Umbilical cord (tissue), 1 donor: ENCODE measurements at regions not wholly inside any gene's neighbourhood (a gene's known extent, or its start where the extent isn't known, plus 50 kb on each side); places are given as distances from the start of the nearest gene placed in this dataset.

ENCODE experiments used
- DNase-seq: peaks from one replicate; pipeline ENCODE4 v3.0.0-alpha.2; 2015; ENCODE audit warnings: low spot score

- DNase-seq = no peak
Measured at GRCh38 chr9:85263288-85263687, 478.5 kb downstream of the AGTPBP1 start.

- peak; percentile 83 for DNase-seq
Measured at GRCh38 chr9:85262333-85262732, 479.4 kb downstream of the AGTPBP1 start.

GRCh38 chr9:85260275-85260845 is 481.4 kb downstream of the AGTPBP1 start:
- DNase-seq = peak; percentile 55

DNA sequence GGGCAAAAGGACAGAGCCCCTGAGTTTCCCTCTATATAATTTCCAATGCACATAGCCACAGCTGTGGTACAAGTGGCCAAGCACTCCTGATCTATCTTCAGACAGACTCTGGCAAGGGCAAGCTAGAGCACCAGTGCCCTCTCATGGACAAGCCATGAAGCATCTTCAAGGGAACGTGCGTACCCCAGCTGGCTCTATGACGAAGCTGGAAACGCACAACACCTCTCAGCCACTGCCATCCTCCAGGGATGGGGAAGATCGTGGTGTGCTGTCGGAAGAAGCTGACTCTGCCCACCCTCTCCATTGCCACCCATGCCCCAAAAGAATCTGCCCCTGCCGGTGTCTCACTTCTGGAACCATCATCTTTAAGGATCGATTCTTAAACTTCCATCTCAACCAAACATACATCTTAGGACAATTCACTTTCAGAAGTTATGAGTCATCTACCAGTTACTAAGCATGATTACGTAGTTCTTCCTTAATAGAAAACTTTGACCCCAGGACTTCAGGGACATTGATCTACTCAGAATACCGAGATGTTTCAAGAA is 482.9 kb downstream of the AGTPBP1 start:
- peak; percentile 63 for DNase-seq

GRCh38 chr9:85258236-85258635 is 483.5 kb downstream of the AGTPBP1 start:
- no peak for DNase-seq

DNA sequence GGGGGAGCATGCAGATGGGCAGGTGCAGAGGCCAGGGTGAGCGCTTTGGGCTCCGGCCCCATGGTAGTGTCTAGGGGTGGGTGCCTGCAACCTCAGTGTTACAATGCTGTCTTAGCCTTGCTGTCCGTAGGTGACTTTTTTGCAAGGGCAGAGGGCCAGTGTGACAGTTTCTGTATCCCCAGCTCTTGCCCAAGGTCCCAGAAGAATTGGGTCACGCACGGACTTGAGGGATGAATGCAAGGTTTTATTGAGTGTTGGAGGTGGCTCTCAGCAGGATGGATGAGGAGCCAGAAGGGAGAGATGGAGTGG is 492.5 kb downstream of the AGTPBP1 start:
- DNase-seq = no peak

GRCh38 chr9:85248514-85249312 is 493.0 kb downstream of the AGTPBP1 start:
- DNase-seq = peak; percentile 71

DNA sequence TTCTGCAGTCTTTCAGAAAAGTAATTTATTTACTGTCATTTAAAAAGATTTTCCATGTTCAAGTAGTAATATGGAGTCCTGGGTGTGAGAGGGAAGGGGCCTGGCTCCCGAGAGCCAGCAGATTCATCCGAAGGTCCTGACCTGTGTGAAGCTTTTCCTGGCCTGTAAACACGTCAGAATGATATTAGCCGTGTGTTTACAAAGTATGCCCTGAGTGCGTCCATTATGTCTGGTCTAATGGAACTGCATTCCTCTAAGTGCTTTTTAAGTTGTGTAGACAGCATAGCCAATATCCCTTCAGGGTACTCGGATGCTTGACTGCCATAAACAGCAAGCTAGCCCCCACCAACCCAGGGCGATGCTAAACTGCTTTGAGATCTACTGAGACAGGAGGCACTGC is 495.2 kb downstream of the AGTPBP1 start:
- DNase-seq = no peak

- no peak for DNase-seq
Measured at GRCh38 chr9:85244856-85245255, 496.9 kb downstream of the AGTPBP1 start.

DNA sequence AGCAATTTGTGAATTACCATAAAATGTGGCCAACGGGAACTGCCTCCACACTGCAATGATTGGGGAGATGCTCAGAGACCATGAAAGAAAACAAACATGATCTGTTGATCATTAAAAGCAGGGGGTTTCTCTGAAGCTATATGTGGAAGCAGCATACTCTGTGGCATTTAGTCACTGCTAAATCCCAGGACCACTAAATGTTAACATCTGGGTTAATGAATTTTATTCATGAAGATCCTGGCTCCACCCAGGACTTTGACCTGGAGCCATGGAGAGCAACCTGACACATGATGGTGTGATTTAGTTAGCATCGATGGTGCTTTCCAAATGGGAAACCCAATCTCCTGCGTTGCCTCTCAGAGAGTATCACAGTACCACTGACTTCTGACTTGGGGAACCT is 497.8 kb downstream of the AGTPBP1 start:
- DNase-seq = no peak

DNA sequence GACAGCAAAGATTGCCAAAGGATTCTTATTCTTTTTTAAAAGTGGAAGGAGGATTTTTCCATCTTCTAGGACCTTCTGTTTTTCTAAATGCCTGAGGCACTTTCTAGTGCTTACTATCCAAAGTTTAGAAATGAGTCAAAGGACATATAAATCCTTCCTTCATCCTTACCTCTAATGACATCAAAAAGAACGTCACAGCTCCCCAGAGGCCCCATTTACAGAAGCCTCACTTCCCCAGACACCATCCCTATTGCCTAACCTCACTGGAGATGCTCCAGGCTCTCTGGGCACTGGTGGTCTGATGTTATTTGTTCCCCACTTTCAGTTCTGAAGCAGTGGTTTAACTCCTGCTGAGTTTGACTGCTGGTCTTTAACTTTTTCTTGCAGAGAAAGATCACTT is 504.3 kb downstream of the AGTPBP1 start:
- DNase-seq = peak; percentile 59

GRCh38 chr9:85230081-85230480 is 511.7 kb downstream of the AGTPBP1 start:
- DNase-seq = no peak

DNA sequence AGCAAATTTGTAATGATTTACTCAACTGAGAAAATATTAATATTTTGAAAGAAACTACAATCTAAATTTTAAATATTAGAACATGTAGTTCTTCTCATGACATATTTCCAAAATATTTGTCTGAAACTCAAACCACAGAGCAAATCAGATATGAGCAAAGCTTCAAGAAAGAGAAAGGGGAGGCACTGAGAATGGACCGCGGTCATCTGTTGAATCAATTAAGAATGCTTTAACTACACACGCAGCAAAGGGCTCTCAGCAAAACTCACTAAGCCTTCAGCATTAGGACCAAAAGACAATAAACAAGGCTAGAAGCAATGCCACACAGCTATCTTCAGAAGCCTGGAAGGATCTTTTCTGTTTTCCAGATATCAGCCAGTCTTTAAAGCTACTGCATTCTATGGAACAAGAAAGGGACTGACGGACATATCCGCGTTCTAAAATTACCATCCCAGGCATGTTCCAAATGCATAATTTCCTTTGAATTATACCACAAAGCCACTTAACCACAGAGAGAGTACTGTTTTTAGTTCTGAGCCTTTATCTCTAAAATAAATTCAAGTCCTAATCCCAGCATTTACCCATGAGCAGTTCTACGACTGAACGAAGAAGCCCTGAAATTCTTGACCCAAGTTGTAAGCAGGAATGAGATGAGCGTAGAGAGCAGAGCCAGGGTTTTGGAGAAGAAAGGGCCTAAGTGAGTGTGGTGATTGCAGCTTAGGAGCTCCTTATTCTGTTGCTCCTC is 513.5 kb downstream of the AGTPBP1 start:
- peak; percentile 96 for DNase-seq

GRCh38 chr9:85225180-85225579 is 516.6 kb downstream of the AGTPBP1 start:
- DNase-seq = no peak

DNA sequence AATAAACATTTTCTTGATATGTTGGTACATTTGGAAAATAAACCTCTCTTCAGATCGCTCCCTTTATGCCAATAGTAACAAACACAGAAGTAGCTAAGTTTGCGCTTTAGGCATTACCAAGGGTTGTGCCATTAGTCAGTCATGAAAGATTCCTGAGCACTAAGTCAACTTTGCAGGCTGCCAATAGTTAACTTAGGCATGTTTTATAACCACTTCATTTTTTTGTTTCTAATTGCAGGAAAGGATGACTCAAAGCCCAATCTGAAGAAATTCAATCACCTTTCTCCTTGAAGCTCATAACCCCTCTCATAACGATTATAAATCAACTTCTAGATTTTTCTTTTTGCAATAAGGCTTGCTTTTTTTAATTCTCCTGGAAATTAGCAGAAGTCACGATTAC is 517.0 kb downstream of the AGTPBP1 start:
- DNase-seq = no peak

GRCh38 chr9:85224301-85224700 is 517.5 kb downstream of the AGTPBP1 start:
- DNase-seq = no peak

DNA sequence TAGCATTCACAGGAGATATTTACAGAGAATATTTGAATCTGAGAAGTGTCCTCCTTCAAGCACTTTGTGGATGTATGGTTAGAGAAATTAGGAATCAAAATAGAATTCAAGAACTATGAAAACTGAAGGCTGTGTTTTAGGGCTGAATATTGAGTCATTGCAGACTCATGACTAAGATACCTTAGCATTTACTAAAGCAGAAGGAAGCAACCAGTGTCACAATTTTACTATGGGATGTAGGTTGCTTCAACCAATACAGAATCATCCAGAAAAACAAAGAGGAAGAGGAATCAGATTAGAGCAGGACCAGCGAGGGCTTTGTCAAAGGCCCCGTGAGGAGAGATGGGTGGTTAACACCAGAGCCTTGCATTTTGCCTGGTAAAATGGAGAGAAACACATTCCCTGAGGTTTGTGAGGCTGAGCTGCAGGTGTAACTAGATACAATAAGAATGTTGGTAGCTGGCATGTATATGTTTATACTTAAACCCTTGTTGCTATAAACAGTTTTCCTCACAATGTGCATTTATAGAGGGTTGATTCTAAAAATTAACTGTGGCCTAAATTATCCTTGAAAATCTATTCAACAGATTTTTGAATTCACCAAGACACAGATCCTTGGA is 518.1 kb downstream of the AGTPBP1 start:
- DNase-seq = no peak

DNA sequence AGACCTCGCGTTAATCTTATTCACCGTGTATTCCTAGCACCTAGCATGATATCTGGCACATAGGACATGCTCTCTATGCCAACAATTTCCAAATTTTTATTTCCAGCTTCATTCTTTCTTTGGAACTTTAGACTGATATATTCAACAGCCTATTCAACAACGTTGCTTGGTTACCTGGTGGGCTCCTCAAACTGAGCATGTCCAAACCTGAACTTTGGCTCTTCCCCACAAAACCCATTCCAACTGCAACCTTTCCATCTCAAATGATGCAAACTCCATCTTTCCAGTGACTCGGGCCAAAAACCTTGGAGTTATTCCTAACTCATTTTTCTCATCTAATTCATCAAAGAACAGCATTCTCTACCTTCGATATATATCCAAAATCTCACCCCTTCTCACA is 525.2 kb downstream of the AGTPBP1 start:
- DNase-seq = no peak

DNA sequence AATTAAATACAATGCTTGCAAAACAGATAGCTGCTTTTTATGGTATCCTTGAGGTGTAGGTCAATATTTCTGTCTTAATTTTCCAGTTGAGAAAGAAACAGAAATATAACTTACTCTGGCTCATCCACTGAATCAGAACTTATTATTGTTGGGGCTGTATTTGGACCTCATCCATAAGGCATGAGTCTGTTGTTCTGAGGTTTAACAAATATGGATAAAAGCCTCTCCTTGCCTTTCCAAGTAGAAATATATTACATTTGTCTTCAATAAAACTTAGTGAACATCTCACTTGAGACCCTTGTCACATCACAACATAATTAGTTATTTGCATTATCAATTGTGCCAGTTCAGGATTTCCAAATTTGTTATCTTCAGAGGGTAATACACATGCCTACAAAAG is 525.8 kb downstream of the AGTPBP1 start:
- no peak for DNase-seq

- no peak for DNase-seq
Measured at GRCh38 chr9:85215416-85215815, 526.3 kb downstream of the AGTPBP1 start.

- no peak for DNase-seq
Measured at GRCh38 chr9:85213650-85214607, 527.8 kb downstream of the AGTPBP1 start.
